Suppressor macrophage treated with lipopolysaccharide for 4 hours (primary cell): ENCODE measurements at regions not wholly inside any gene's neighbourhood (a gene's known extent, or its start where the extent isn't known, plus 50 kb on each side); places are given as distances from the start of the nearest gene placed in this dataset.
"Not testable (repeated sequence)": the region's sequence is repeated elsewhere in the genome, so short reads cannot be mapped to it uniquely, and the experiment has no call there.

Experiments
- DNase-seq: peaks from one replicate; pipeline ENCODE4 v3.0.0-alpha.2; 2020

- no peak for DNase-seq
Observed at GRCh38 chr7:131786204-131786603, 229.8 kb upstream of the PODXL start.

DNA sequence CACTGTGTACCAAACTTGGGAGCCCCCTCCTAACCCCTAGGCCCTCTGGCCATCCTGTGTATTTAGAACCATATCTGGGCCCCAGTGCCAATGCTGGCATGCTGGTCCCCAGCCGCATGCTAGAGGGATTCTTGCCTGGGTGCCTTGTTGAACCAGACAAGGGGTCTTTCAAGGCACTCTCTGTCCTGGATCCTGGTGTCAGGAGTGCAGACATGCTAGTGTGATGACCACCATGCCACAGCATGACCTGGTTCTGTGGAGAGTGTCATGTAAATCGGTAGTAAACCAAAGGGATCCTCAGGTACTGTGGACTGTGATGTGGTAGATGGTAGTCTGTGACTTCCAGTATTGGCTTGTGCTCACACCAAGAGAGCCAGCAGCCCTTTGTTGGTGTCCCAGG is 222.2 kb upstream of the PODXL start:
- DNase-seq, result no peak

DNA sequence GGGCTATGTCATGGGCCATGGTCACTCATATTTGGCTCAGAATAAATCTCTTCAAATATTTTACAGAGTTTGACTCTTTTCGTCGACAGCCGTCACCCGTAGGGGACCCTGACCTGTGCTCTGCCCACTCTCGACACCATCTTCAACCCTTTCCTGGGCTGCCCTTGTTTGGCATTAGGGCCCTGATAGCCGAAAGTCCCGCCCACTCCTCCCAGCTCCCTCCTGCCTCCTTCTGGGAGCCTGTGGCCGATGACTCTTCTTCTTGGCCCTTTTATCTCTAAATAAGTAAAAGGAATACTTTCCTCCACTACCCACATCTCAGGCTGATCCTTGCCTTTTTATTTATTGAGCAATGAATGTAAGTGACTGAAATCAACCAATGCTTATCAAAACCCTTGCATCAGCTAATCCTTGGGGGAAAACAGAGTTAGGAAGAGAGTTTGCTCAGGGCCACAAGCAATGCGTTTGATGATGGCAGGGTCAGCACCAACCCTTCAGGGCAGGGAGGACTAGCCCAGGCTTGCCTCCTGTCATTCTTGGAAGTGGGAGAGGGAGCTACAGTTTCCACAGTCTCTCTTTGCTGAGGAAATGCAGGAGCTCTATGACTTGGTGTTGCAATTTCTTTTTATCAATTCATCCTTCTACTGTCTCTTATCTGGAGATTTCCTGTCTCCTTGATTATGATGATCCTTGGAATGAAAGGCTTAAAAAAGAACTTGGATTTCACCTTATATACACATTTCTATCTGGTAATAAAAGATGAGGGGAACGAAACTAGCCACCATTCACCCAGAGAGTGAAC is 218.2 kb upstream of the PODXL start:
- no peak for DNase-seq

DNA sequence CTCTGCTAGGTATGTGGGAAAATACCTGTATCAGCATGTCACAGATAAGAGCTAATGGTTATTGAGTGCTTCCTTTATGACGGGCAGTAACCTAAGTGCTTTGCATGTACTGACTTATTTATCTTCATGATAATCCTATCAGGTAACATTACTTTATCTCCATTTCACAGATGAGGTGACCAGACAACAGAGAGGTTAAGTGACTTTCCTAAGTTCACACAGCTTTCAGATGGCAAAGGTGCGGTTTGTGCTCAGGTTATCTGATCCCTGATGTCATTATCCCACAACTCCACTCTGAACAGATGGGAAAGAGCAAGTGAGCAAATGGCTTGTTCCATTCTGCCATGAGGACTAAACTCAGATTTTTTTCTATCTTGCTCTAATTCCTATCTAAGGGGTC is 217.0 kb upstream of the PODXL start:
- no peak for DNase-seq

DNA sequence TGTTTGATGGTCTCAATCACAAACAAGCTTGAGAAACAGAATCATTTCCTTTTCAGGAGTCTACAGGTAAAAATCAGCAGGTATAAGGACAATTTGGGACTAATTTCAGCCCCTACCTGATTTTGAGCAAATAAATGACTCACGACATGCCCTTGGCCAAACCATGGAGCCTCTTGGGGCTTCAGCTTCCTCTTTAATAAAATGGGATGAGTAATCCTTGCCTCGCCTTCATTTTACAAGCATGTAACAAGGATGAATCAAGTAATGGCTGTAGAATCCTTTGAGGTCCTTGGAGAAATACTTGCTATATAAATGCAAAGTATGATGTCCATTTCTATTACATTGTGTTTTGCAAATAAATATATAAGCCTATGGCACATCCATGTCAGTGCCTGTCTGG is 212.8 kb upstream of the PODXL start:
- no peak for DNase-seq

DNA sequence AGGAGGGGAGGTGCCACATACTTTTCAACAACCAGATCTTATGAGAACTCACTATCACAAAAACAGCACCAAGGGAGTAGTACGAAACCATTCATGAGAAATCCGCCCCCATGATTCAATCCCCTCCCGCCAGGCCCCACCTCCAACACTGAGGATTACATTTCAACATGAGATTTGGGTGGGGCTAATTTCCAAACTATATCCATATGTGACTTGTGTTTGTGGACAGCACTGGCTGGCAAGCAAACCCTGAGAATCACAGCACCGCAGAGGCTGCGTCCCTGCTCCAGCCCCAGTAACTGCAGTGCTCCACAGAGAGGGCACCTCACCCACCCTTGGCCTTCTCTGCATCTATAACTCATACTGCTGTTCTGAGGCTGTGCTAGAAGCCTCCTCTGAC is 211.2 kb upstream of the PODXL start:
- no peak for DNase-seq

DNA sequence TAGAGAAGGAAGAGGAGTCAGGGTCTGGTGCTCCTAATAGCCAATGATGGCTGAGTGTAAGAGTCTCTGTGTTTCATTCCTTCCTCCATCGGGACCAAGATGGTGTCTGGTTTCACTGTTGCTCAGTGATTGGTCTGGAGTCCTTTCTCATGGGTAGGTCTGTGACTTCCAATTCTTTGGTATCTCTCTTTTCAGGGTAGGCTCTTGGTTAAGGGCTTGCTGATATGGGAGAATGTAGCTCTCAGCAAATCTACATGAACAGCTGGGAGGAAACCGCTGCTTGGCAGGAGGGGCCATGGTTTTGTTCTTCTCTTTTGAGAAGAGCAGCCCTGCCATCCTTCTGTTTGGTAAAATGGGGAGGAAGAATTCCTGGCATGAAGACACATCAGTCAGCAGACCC is 209.1 kb upstream of the PODXL start:
- DNase-seq, result no peak

DNA sequence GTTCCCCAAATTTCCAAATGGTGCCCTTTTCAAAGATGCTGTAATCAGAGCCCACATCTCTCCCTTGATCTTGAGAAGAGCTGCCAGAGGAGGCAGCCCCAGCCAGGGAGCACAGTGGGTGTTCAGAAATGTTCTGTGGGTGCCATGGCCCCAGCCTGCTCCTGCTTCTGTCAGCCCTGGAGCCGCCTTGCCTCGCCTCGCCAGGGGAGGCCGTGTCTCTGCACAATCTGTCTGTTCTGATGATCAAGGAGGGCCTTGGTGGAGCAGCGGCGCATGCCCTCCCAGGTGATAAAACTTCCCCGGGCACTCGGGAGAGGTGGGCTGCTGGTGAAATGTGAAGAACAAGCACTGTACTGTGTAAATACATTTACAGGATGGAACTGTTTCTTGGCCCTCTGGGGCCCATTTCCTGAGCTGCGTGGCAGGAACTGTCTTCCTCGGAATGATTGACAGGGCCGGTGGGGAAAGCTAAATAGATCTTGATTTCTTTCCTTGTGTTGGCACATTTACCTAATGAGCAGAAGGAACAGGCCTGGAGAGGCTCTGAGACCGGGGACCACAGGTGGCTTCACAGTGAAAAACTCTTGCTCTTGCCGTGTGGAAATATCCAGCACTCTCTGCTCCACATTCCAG is 207.8 kb upstream of the PODXL start:
- no peak for DNase-seq

DNA sequence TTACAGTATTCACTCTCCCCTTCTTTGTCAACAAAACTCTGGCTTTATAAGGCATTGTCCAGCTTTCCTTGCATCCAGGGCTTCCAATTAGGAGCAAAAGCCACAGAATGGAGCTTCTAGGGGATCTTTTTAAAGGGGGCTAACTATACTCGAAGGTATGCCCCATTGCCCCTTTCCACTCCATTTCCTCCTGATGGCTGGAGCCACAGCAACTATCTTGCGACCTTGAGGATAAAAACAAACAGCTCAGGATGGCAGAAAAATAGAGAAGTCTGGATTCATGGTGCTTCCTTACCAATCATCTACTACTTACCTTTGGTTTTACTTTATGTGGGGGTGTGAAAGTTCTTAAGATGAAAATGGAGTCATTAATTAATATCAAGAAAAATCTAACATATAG is 206.3 kb upstream of the PODXL start:
- DNase-seq, result no peak

DNA sequence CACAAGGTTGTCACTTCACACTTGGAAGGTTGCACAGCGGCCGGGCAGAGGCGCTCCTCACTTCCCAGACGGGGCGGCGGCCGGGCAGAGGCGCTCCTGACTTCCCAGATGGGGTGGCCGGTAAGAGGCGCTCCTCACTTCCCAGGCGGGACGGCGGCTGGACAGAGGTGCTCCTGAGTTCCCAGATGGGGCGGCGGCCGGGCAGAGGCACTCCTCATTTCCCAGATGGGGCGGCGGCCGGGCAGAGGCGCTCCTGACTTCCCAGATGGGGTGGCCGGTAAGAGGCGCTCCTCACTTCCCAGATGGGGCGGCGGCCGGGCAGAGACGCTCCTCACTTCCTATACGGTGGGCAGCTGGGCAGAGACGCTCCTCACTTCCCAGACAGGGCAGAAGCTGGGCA is 199.4 kb upstream of the PODXL start:
- not testable (repeated sequence) for DNase-seq

DNA sequence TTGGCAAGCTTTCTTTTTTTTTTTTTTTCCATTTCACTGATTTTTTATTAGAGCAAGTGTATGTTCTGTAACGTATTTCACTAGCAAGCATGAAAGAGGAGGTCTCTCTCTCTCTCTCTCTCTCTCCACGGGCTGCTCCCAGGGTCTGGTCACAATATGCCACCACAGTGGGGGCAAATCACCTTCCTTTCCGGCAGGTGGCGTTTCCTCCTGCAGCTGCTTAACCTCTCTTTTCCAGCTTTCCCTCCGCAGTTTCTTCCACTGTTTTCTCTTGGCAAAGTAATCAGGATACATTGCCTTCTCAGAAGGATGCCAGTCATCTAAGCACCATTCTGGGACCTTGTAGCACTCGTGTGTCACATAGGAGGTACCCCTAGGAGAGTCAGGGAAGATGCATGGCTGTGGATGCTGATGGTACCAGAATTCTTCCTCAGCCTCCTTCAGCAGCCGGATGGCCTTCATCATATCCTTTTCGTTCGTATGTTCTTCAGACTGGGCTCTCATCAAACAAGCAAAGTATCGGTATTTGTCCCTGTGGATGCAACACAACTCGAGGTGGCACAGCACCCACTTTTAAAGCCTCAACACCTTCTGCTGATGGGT is 197.3 kb upstream of the PODXL start:
- no peak for DNase-seq

- DNase-seq, result no peak
Observed at GRCh38 chr7:131747658-131748232, 191.3 kb upstream of the PODXL start.

- no peak for DNase-seq
Observed at GRCh38 chr7:131745390-131746248, 189.2 kb upstream of the PODXL start.

DNA sequence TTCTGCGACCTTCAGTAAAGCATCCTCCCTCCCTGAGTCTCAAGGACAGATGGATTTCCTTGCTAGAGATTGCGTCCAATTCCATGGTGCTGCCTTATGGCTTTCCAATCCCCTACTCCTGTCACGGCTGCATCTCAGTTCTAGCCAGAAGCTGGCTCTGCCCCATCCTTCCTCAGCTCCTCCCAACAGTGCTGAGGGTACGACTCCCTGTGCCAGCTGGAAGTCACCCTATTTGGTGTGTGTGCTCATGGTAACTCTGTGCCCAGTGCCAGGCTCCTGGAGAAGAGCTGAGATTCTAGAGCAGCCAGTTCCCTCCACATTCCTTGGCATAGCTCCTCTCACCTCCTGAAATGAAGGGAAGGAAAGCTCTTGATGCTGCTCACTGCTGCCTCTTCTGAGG is 185.0 kb upstream of the PODXL start:
- no peak for DNase-seq

DNA sequence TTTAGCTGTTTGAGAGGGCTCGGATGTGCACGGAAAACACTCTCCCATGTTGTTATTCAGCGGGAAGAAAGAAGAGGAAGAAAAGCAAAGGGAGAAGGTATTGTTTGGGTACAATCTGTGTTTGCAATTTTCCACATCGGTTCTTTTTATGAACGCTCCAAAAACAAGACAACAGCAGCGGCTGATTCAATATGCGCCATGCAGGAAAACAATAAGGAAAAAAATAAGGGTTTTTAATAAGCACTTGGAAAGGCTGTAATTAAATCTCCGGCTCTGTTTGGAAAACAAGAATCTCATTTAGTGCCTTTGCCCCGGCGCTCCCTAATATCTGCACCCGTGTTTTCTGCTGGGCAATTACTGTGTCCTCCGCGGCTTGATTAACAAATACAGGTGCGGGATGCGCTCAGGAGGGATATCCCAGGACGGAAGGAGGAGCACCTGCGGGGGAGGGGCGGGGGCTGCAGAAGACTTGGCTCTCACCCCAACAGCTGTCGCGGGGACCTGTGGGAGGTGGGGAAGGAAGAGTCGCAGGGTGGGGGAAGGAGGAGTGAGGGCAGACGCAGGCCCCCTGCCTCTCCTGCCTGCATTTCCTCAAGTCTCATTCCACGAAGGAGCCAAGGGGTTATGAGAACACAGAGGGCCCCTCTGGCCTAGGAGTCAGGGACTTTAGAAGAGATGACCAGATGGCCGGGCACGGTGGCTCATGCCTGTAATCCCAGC is 181.5 kb upstream of the PODXL start:
- no peak for DNase-seq

GRCh38 chr7:131735101-131735500 is 178.7 kb upstream of the PODXL start:
- DNase-seq, result no peak

DNA sequence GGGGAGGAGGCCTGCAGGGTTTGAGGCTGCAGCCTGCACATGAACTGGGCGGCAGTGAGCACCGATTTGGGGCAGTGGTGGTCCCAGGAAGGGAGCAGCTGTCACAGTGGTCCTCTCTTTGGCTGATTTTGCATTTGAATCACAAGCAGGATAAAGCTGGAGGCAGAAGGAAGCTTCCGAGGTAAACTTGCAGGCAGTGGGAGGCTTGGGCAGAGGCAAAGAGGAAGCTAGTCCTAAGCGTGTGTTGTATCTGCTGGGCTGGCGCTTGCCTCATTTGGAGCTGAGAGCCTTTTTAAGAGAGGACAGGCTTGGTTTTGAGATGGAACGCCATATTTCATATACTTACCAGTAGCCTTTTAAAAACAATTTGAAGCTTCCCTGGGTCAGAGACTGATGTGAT is 177.2 kb upstream of the PODXL start:
- no peak for DNase-seq

DNA sequence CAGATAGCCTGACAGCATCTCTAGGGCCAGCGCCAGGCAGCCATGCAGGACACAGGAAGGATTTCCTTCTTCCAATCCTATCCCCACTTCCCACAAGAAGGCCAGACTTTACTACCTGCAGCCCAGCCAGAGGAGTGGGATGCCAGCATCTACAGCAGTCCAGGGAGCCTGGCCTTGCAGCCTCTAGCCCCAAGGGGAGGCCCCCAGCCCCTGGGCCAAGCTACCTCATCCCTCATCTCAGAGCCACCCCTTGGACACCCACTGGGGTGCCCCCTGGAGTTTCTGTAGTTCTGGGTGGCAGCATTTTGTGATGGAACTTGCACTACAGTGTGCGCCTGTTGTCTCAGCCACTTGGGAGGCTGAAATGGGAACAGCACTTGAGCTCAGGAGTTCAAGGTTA is 170.8 kb upstream of the PODXL start:
- no peak for DNase-seq

DNA sequence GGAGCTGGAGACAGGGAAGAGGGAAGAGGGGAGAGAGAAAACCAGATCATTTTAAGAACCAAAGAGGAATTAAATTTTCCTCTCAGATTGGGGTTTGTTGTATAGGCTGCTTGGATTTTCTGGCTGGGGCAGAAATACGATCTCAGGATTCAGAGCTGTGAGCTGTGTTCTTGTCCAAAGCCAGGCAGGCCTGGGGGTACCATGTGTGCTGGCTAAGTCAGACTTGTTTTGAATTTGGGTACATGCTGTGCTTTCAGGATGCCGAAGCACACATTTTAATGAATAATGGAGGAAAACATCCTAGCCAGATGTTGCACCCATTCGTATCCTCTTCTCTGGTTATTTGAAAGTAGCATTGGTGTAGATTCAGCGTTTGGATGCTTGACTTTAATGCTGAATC is 170.3 kb upstream of the PODXL start:
- no peak for DNase-seq

GRCh38 chr7:131726031-131726430 is 169.6 kb upstream of the PODXL start:
- DNase-seq, result no peak

- DNase-seq, result no peak
Observed at GRCh38 chr7:131724776-131725345, 168.4 kb upstream of the PODXL start.

GRCh38 chr7:131723926-131724325 is 167.5 kb upstream of the PODXL start:
- no peak for DNase-seq
